ENCODE measurements at regions not wholly inside any gene's neighbourhood (a gene's known extent, or its start where the extent isn't known, plus 50 kb on each side); places are given as distances from the start of the nearest gene placed in this dataset.

DNA sequence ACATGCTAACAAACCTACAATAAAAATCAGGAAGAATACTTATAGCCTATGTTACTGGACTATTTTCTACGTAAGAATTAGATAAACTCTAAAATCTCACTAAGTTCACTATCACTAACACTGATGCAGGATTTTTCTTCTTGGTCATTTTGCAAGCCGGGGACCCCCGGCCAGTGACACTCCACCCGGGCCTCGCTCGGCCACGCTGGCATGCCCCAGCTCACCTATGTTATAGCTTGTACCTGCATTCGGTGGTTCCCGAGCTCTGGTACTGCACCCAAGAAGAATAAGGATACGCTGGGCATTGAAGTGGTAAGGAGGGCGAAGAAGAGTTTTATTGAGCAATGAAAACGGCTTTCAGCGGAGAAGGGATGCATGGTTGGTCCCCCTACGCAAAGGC is 245.3 kb upstream of the NBEA start:
- TF ChIP-seq GATA3 (IDR thresholded peaks at IDR 0.05; ENCODE audit: low read depth, low read length) (no peak), GATA2 (IDR thresholded peaks at IDR 0.05; ENCODE audit: low read depth, low read length) (no peak)

All from SH-SY5Y (cell line).